Trophoblast cell (in vitro differentiated cells and primary cell): ENCODE measurements at regions not wholly inside any gene's neighbourhood (a gene's known extent, or its start where the extent isn't known, plus 50 kb on each side); places are given as distances from the start of the nearest gene placed in this dataset.

Experiments used
- DNase-seq, 2 donors: peaks; one replicate each; pipeline ENCODE4 v3.0.0-alpha.2; 2016
- H2AFZ ChIP-seq: 2 replicates; pipeline ENCODE4 v1.6.1; 2013; ENCODE audit warnings: low read length, moderate library complexity, mild to moderate bottlenecking; ENCODE audit not compliant: insufficient read depth, poor library complexity
- H2AK5ac ChIP-seq: 2 replicates; pipeline ENCODE4 v1.6.1; 2013; ENCODE audit warnings: mild to moderate bottlenecking, low read length
- H2BK120ac ChIP-seq: 2 replicates; pipeline ENCODE4 v1.6.1; 2013; ENCODE audit warnings: low read length, mild to moderate bottlenecking, moderate library complexity; ENCODE audit not compliant: insufficient read depth, poor library complexity
- H2BK12ac ChIP-seq: 2 replicates; pipeline ENCODE4 v1.6.1; 2013; ENCODE audit warnings: mild to moderate bottlenecking, low read length, moderate library complexity
- H2BK5ac ChIP-seq: 2 replicates; pipeline ENCODE4 v1.6.1; 2013; ENCODE audit warnings: low read length, low read depth, moderate library complexity, mild to moderate bottlenecking; ENCODE audit not compliant: poor library complexity
- H3K14ac ChIP-seq: 2 replicates; pipeline ENCODE4 v1.6.1; 2013; ENCODE audit warnings: mild to moderate bottlenecking, low read length
- H3K18ac ChIP-seq: 2 replicates; pipeline ENCODE4 v1.6.1; 2013; ENCODE audit warnings: mild to moderate bottlenecking, low read length
- H3K23ac ChIP-seq: 2 replicates; pipeline ENCODE4 v1.6.1; 2013; ENCODE audit warnings: low read length
- H3K27ac ChIP-seq: 2 replicates; pipeline ENCODE4 v1.5.1; 2013; ENCODE audit warnings: low read depth, mild to moderate bottlenecking, inconsistent platforms, low read length, moderate library complexity
- H3K27me3 ChIP-seq: 2 replicates; pipeline ENCODE4 v1.6.1; 2013; ENCODE audit warnings: inconsistent platforms, mild to moderate bottlenecking, low read length, moderate library complexity; ENCODE audit not compliant: insufficient read depth
- H3K36me3 ChIP-seq, 2 experiments: 1 replicate in 1 of 2; 2 replicates in 1 of 2; pipeline ENCODE4 v1.6.1; 2013; ENCODE audit warnings: low read length in 2 of 2, mild to moderate bottlenecking in 2 of 2, moderate library complexity in 1 of 2; ENCODE audit not compliant: insufficient read depth in 2 of 2, control insufficient read depth in 1 of 2
- H3K4ac ChIP-seq: 2 replicates; pipeline ENCODE4 v1.6.1; 2013; ENCODE audit warnings: low read depth, mild to moderate bottlenecking, low read length, moderate library complexity
- H3K4me1 ChIP-seq, 2 experiments: 1 replicate in 1 of 2; 2 replicates in 1 of 2; pipeline ENCODE4 v1.6.1; 2013; ENCODE audit warnings: low read length in 2 of 2, mild to moderate bottlenecking in 2 of 2, moderate library complexity in 1 of 2; ENCODE audit not compliant: insufficient read depth in 2 of 2, control insufficient read depth in 1 of 2
- H3K4me2 ChIP-seq: 2 replicates; pipeline ENCODE4 v1.6.1; 2013; ENCODE audit warnings: inconsistent platforms, mild to moderate bottlenecking, low read length, moderate library complexity
- H3K4me3 ChIP-seq: 2 replicates; pipeline ENCODE4 v1.5.1; 2013; ENCODE audit warnings: mild to moderate bottlenecking, low read depth, low read length, inconsistent platforms
- H3K79me1 ChIP-seq: one replicate; pipeline ENCODE4 v1.6.1; 2013; ENCODE audit warnings: low read length
- H3K79me2 ChIP-seq: 2 replicates; pipeline ENCODE4 v1.6.1; 2013; ENCODE audit warnings: low read length, mild to moderate bottlenecking; ENCODE audit not compliant: control insufficient read depth, insufficient read depth, poor library complexity
- H3K9ac ChIP-seq: 2 replicates; pipeline ENCODE4 v1.6.1; 2013; ENCODE audit warnings: mild to moderate bottlenecking, low read length
- H3K9me3 ChIP-seq: 2 replicates; pipeline ENCODE4 v1.6.1; 2013; ENCODE audit warnings: low read depth, mild to moderate bottlenecking, control low read depth, inconsistent platforms, low read length; ENCODE audit not compliant: insufficient read depth
- H4K12ac ChIP-seq: 2 replicates; pipeline ENCODE4 v1.6.1; 2013; ENCODE audit warnings: low read depth, mild to moderate bottlenecking, low read length, moderate library complexity
- H4K8ac ChIP-seq: 2 replicates; pipeline ENCODE4 v1.6.1; 2013; ENCODE audit warnings: low read depth, mild to moderate bottlenecking, low read length, moderate library complexity
- H4K91ac ChIP-seq: one replicate; pipeline ENCODE4 v1.6.1; 2013; ENCODE audit warnings: low read depth, mild to moderate bottlenecking, low read length, moderate library complexity
- WGBS: extraction: QIAGEN DNeasy Blood & Tissue Kit; methylation state at CpG from one replicate; pipeline ENCODE4 v1.1.7; 2013; ENCODE audit warnings: missing lambda C conversion rate; ENCODE audit not compliant: insufficient read length, insufficient coverage; ENCODE audit errors: extremely low coverage; 5-methylcytosine and 5-hydroxymethylcytosine counted together

DNA sequence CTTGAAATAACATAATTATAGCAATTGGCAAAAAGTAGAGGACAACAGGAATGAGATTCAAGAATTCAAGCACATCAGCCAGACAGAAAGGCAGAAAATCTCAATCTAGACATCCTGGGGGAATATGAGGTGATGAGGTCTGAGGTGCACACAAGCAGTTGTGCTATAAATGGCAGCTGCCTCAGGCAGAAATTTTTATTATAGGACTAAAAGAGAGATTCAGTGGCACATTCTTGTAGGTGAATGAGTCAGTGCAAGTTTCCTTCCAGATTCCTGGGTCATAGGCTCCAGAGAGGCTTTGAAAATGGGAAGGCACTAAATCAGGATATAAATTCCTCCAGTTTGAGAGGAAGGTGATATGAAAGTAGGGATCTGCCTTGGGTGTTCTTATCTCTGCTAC, 127.2 kb upstream of the THSD7B start:
- H3K14ac ChIP-seq = no peak overlapping the region
- H4K12ac ChIP-seq = no peak overlapping the region
- no peak overlapping the region for H3K4ac ChIP-seq
- no peak overlapping the region for H3K23ac ChIP-seq
- H3K9me3 ChIP-seq = no peaks in the 10 kb centered on the region
- no peak overlapping the region for H4K8ac ChIP-seq
- no peak overlapping the region for H2BK120ac ChIP-seq
- H2AFZ ChIP-seq = no peak overlapping the region
- H2AK5ac ChIP-seq = no peak overlapping the region
- H3K4me2 ChIP-seq = peak overlapping the region; percentile 5
- no peak overlapping the region for H3K18ac ChIP-seq
- H4K91ac ChIP-seq = no peak overlapping the region
- H2BK5ac ChIP-seq = no peak overlapping the region
- H3K27ac ChIP-seq = peak overlapping the region; percentile 74
- no peaks in the 10 kb centered on the region for H3K79me2 ChIP-seq
- H3K36me3 ChIP-seq = no peaks in the 10 kb centered on the region
- no peak overlapping the region for H2BK12ac ChIP-seq
- peak in 1 of 2 donors; percentile 27 for DNase-seq
- peaks cover 2 to 9% of the 10 kb centered on the region in 2 experiments for H3K4me1 ChIP-seq
- H3K9ac ChIP-seq = no peak overlapping the region
- no peak overlapping the region for H3K4me3 ChIP-seq
- no peaks in the 10 kb centered on the region for H3K27me3 ChIP-seq
- H3K79me1 ChIP-seq = peaks cover 2% of the 10 kb centered on the region

DNA sequence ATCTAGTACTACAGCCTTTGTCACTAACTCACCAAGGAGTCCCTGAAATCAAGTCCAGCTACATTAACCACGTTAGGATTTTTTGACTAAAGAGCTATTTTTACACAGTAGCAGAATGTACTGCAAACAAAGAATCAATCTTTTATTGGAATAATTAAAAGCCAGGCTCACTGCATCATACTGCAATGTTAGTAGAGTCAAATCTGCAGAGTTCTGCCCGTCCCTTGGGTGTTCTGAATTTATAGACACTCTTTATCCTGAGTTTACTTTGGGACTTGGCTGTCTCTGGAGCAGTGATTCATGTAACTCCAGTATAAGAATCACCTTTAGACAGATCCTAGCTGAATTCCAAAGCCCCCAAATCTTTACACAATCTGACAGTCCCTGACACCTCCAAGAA, 127.9 kb upstream of the THSD7B start:
- peaks cover 2% of the 10 kb centered on the region for H3K79me1 ChIP-seq
- peak overlapping the region; percentile 61 for H3K27ac ChIP-seq
- no peak overlapping the region for H3K14ac ChIP-seq
- no peak overlapping the region for H2BK120ac ChIP-seq
- no peak overlapping the region for H3K23ac ChIP-seq
- no CpG with 5 or more reads among the region's 2 CpGs for WGBS
- H3K18ac ChIP-seq = no peak overlapping the region
- H3K36me3 ChIP-seq = no peaks in the 10 kb centered on the region
- H4K12ac ChIP-seq = no peak overlapping the region
- no peaks in the 10 kb centered on the region for H3K27me3 ChIP-seq
- no peak overlapping the region for H2BK5ac ChIP-seq
- peaks cover 2 to 9% of the 10 kb centered on the region in 2 experiments for H3K4me1 ChIP-seq
- H3K4ac ChIP-seq = no peak overlapping the region
- no peak overlapping the region for H4K8ac ChIP-seq
- no peak overlapping the region for H2AFZ ChIP-seq
- no peaks in the 10 kb centered on the region for H3K9me3 ChIP-seq
- DNase-seq = no peak
- no peak overlapping the region for H3K4me2 ChIP-seq
- no peaks in the 10 kb centered on the region for H3K79me2 ChIP-seq
- H3K4me3 ChIP-seq = no peak overlapping the region
- H2BK12ac ChIP-seq = no peak overlapping the region
- no peak overlapping the region for H2AK5ac ChIP-seq
- H3K9ac ChIP-seq = no peak overlapping the region
- no peak overlapping the region for H4K91ac ChIP-seq

DNA sequence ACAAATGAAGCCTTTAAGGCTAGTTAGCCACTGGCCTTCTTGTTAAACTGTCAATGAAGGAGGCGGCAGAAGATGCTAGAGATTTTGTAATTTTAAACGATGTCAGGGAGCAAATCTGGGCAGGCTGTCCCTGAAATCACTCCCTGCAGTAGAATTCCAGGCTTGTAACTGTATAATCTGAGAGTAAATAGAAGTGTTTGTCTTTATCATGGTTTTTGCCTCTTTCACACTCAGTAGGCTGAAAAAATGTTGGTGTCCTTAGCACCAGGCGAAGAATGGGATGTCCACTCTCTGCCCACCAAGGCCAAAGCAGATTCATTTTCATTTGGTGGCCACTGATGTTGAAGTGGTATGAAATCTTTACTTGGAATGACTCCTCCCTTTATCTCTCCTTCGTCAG, 136.9 kb upstream of the THSD7B start:
- no peak overlapping the region for H3K9ac ChIP-seq
- H3K36me3 ChIP-seq = no peaks in the 10 kb centered on the region
- H3K14ac ChIP-seq = no peak overlapping the region
- no peaks in the 10 kb centered on the region for H3K27me3 ChIP-seq
- no peaks in the 10 kb centered on the region for H3K9me3 ChIP-seq
- no peaks in the 10 kb centered on the region for H3K79me1 ChIP-seq
- no peak overlapping the region for H3K18ac ChIP-seq
- no peak overlapping the region for H2AK5ac ChIP-seq
- no peaks in the 10 kb centered on the region for H3K79me2 ChIP-seq
- H3K4ac ChIP-seq = no peak overlapping the region
- no peak overlapping the region for H2BK120ac ChIP-seq
- H3K4me2 ChIP-seq = no peak overlapping the region
- no peak overlapping the region for H3K27ac ChIP-seq
- no peak overlapping the region for H3K23ac ChIP-seq
- H3K4me1 ChIP-seq = no peaks in the 10 kb centered on the region
- WGBS = no CpG with 5 or more reads among the region's 4 CpGs
- no peak overlapping the region for H4K8ac ChIP-seq
- no peak overlapping the region for H2BK12ac ChIP-seq
- H4K91ac ChIP-seq = no peak overlapping the region
- no peak overlapping the region for H2BK5ac ChIP-seq
- DNase-seq = no peak
- H3K4me3 ChIP-seq = no peak overlapping the region
- H4K12ac ChIP-seq = no peak overlapping the region
- no peak overlapping the region for H2AFZ ChIP-seq

DNA sequence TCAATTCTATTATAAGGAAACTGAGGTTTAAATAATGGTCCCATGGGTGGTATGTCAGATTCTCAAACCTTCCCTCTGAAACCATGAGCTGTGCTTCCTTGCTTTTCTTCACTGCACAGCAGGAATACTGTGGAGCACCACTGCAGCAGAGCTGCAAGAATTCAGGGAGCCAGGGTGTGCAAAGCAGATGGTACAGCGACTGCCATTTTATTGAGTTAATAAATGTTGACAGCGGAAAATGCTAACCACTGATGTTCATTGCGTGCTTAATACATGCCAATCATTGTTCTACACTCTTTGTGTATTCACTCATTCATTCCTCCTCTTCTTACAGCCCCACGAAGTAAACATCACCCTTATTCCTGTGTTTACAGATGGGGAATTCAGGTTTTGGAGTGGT, 152.2 kb upstream of the THSD7B start:
- H2BK12ac ChIP-seq = no peak overlapping the region
- no peak overlapping the region for H3K23ac ChIP-seq
- H2BK5ac ChIP-seq = no peak overlapping the region
- H3K4me3 ChIP-seq = no peak overlapping the region
- no CpG with 5 or more reads among the region's 4 CpGs for WGBS
- no peak overlapping the region for H3K27ac ChIP-seq
- no peak for DNase-seq
- H3K4me1 ChIP-seq = no peaks in the 10 kb centered on the region
- no peak overlapping the region for H3K18ac ChIP-seq
- H3K4ac ChIP-seq = no peak overlapping the region
- H4K91ac ChIP-seq = no peak overlapping the region
- H4K8ac ChIP-seq = no peak overlapping the region
- no peaks in the 10 kb centered on the region for H3K9me3 ChIP-seq
- H2BK120ac ChIP-seq = no peak overlapping the region
- no peak overlapping the region for H3K14ac ChIP-seq
- no peak overlapping the region for H2AFZ ChIP-seq
- H3K27me3 ChIP-seq = no peaks in the 10 kb centered on the region
- no peaks in the 10 kb centered on the region for H3K36me3 ChIP-seq
- H3K4me2 ChIP-seq = no peak overlapping the region
- H3K79me1 ChIP-seq = no peaks in the 10 kb centered on the region
- no peak overlapping the region for H4K12ac ChIP-seq
- no peak overlapping the region for H2AK5ac ChIP-seq
- no peak overlapping the region for H3K9ac ChIP-seq
- no peaks in the 10 kb centered on the region for H3K79me2 ChIP-seq
